ENCODE measurements at regions not wholly inside any gene's neighbourhood (a gene's known extent, or its start where the extent isn't known, plus 50 kb on each side); places are given as distances from the start of the nearest gene placed in this dataset.

GRCh38 chr7:45255187-45255586 lies 97.6 kb downstream of the RAMP3 start:
- Mint-ChIP-seq H3K9me3 (ENCODE audit: low read depth) (no peaks in the 10 kb centered on the region), H3K4me1 (ENCODE audit: low read depth) (no peaks in the 10 kb centered on the region), H3K27me3 (peaks cover 40% of the 10 kb centered on the region), H3K36me3 (ENCODE audit: insufficient read depth) (no peaks in the 10 kb centered on the region), H3K27ac (no peak overlapping the region), H3K4me3 (ENCODE audit: low read depth) (no peak overlapping the region)
- no peak for DNase-seq (ENCODE audit: low spot score, unreplicated experiment)
- TF ChIP-seq, protein P1, sequence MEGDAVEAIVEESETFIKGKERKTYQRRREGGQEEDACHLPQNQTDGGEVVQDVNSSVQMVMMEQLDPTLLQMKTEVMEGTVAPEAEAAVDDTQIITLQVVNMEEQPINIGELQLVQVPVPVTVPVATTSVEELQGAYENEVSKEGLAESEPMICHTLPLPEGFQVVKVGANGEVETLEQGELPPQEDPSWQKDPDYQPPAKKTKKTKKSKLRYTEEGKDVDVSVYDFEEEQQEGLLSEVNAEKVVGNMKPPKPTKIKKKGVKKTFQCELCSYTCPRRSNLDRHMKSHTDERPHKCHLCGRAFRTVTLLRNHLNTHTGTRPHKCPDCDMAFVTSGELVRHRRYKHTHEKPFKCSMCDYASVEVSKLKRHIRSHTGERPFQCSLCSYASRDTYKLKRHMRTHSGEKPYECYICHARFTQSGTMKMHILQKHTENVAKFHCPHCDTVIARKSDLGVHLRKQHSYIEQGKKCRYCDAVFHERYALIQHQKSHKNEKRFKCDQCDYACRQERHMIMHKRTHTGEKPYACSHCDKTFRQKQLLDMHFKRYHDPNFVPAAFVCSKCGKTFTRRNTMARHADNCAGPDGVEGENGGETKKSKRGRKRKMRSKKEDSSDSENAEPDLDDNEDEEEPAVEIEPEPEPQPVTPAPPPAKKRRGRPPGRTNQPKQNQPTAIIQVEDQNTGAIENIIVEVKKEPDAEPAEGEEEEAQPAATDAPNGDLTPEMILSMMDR (IDR thresholded peaks at IDR 0.05; ENCODE audit: unreplicated experiment) = no peak

DNA sequence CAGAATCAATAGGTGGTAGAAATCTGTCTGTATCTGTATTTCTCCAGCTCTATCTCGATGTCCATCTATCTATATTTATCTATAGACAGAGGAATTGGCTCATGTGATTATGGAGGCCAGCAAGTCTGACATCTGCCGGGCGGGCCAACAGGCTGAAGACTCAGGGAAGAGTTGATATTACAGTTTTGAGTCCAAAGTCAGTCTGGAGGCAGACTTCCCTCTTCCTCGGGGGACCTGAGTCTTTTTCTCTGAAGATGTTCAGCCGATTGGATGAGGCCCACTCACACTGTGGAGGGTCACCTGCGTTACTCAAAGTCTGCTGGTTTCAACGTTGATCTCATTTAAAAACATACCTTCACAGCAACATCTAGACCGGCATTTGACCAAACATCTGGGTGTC lies 98.7 kb downstream of the RAMP3 start:
- Mint-ChIP-seq H3K4me3 (ENCODE audit: low read depth) (no peak overlapping the region), H3K27ac (no peak overlapping the region), H3K27me3 (peaks cover 42% of the 10 kb centered on the region), H3K9me3 (ENCODE audit: low read depth) (no peaks in the 10 kb centered on the region), H3K36me3 (ENCODE audit: insufficient read depth) (no peaks in the 10 kb centered on the region), H3K4me1 (ENCODE audit: low read depth) (no peaks in the 10 kb centered on the region)
- DNase-seq (ENCODE audit: low spot score, unreplicated experiment) = no peak
- TF ChIP-seq, protein P1 (IDR thresholded peaks at IDR 0.05; ENCODE audit: unreplicated experiment) = no peak

GRCh38 chr7:45256775-45257174 lies 99.2 kb downstream of the RAMP3 start:
- H3K27me3 Mint-ChIP-seq = peaks cover 42% of the 10 kb centered on the region
- no peaks in the 10 kb centered on the region for H3K9me3 Mint-ChIP-seq (ENCODE audit: low read depth)
- DNase-seq (ENCODE audit: low spot score, unreplicated experiment) = no peak
- H3K4me1 Mint-ChIP-seq (ENCODE audit: low read depth) = no peaks in the 10 kb centered on the region
- no peaks in the 10 kb centered on the region for H3K36me3 Mint-ChIP-seq (ENCODE audit: insufficient read depth)
- H3K4me3 Mint-ChIP-seq (ENCODE audit: low read depth) = no peak overlapping the region
- TF ChIP-seq, protein P1 (IDR thresholded peaks at IDR 0.05; ENCODE audit: unreplicated experiment) = no peak
- no peak overlapping the region for H3K27ac Mint-ChIP-seq

- Mint-ChIP-seq H3K36me3 (ENCODE audit: insufficient read depth) (no peaks in the 10 kb centered on the region), H3K27ac (no peak overlapping the region), H3K27me3 (peaks cover 42% of the 10 kb centered on the region), H3K9me3 (ENCODE audit: low read depth) (no peaks in the 10 kb centered on the region), H3K4me3 (ENCODE audit: low read depth) (no peak overlapping the region), H3K4me1 (ENCODE audit: low read depth) (no peaks in the 10 kb centered on the region)
- TF ChIP-seq, protein P1 (IDR thresholded peaks at IDR 0.05; ENCODE audit: unreplicated experiment) = no peak
- DNase-seq (ENCODE audit: low spot score, unreplicated experiment) = no peak
These were observed 99.7 kb downstream of the RAMP3 start for GRCh38 chr7:45257284-45257683.

DNA sequence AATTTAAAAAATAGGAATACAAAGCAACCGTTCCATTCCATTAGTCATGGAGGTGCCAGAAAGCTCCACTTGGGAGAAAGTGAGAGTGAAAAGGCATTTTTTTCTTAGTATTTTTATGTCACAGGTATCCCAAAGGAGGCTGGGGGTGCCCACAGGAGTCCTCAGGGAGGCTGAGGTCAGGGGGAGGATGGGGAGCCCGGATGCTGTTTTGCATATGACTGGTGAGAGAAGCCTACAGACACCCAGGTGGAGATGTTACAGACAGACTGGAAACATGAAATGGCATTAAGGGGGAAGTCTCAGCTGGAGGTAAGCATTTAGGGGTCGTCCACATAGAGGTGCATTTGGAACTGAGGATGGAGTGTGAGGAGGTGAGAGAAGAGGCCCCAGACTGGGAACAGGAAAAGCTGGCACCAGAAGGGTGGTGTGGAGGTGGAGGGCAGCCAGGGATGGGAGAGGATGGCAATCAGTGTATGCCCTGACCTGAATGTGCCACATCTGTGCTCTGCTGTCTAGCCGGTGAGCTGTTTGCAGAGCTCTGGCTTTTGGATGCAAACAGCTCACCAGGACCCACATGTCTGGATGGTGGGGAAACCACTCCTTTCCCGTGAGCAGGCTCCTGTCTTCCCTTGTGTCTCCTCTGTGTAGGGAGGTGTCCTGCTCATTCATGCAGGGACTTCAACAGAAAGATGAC lies 101.1 kb downstream of the RAMP3 start:
- H3K4me1 Mint-ChIP-seq (ENCODE audit: low read depth) = no peaks in the 10 kb centered on the region
- peaks cover 33% of the 10 kb centered on the region for H3K27me3 Mint-ChIP-seq
- DNase-seq (ENCODE audit: low spot score, unreplicated experiment) = no peak
- peaks cover 4% of the 10 kb centered on the region for H3K9me3 Mint-ChIP-seq (ENCODE audit: low read depth)
- H3K36me3 Mint-ChIP-seq (ENCODE audit: insufficient read depth) = no peaks in the 10 kb centered on the region
- TF ChIP-seq, protein P1 (IDR thresholded peaks at IDR 0.05; ENCODE audit: unreplicated experiment) = no peak
- no peak overlapping the region for H3K4me3 Mint-ChIP-seq (ENCODE audit: low read depth)
- H3K27ac Mint-ChIP-seq = no peak overlapping the region
